Middle frontal gyrus (tissue), 1 donor: ENCODE measurements at regions not wholly inside any gene's neighbourhood (a gene's known extent, or its start where the extent isn't known, plus 50 kb on each side); places are given as distances from the start of the nearest gene placed in this dataset.
A peak's percentile ranks its signal among the peaks of the same experiment; 100 is the strongest.

Experiments
- DNase-seq: peaks from one replicate; pipeline ENCODE4 v3.0.0-alpha.2; 2015; ENCODE audit warnings: low spot score; ENCODE audit errors: extremely low spot score

DNA sequence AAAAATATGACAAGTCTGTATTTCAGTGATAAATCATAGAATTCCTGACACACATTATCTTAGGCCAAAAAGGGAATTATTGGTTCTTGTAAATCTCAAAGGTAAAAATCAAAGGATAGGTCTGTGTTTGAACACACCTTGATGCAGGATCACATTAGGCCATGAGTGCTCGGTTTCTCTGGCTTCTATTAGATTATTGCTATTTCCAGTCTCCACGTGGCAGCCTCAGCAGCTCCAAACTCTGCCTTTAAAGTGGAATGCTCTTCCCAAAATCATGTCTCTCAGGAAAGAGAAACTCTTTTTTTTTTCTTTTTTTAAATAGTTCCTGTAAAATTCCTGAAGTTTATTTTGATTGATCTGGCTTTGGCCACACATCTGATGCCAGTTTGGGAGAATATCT is 105.6 kb upstream of the FRMD6 start:
- no peak for DNase-seq

DNA sequence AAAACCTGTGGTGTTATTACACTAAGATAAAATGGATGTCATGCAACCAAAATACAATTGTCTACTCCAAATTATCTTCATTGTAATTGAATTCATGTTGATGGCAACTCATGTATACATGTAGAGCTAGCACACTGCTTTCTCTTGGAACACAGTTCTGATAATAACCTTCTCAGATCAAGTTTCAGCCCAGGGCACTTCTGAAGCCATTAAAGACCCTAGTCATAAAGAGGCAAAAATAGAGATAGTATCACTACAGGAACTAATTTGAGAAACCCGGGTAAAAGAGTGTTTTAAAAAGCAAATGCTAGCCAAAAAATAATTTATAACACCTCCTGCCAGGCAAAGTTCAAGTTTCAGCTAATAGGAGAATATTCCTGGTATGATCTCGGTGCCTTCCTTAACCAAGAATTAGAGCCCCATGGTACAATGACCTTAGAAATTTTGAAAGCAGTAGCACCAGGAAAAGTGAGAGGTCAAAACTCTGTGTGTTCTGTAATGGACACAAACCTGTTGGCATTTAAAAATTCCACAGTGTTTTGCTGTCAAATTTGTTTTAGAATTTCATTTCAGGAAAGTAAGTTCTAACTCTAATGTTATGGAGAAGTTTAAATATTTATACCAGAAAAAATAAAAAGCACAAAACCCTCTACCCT is 105.0 kb upstream of the FRMD6 start:
- no peak for DNase-seq

DNA sequence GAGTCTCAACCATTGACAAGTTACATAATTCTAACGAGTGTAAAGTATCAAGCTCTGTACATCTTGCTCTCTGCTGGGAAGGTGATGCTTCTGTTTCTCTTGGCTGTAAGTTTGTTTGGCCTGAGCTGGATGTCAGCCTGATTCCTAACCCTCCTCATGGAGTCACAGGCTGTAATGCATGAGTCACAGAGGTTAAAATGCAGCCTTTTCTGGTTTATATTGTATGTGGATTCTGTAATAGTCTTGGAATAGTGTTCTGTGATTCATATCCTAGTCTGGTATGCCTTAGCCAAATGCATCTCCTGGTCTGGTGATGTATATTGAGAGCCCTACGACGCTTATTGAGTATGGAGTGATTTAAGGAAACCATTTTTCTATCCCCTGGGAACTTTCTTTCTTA is 104.5 kb upstream of the FRMD6 start:
- no peak for DNase-seq

DNA sequence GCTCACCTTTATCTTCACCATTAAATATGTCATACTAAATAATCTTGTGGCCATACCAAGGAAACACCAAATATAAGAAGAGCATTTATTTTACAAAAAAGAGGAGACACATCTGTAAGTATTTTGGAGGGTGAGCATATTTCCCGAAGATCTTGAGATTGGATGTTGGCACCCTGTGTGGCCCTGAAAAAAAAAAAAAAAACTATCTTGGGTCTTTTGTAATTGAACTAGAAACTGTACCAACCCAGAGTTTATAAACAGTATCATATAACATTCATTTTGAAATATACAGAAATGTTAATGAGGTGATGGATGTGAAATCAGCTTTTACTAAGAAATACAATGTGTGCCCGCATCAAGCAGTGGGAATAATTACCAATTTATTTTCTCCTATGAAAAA is 104.0 kb upstream of the FRMD6 start:
- DNase-seq: no peak

DNA sequence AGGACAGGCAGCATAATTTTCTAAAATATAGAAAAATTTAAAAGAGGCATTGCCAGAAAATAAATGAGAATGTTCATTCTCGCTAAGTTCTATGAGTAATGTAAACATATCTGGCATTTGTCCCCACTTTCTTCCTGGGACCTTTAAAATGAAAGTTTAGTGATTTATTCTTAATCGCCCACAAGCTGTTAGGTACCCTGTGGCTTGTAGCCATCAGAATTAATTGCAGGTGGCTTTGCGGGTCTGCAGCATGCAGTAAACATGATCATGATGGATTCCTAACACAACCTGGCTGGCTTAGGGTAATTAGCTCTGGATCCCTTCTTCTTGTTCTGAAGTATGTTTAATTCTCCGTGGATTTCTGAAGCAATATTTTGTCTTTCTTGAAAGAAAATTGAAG is 103.5 kb upstream of the FRMD6 start:
- no peak for DNase-seq

DNA sequence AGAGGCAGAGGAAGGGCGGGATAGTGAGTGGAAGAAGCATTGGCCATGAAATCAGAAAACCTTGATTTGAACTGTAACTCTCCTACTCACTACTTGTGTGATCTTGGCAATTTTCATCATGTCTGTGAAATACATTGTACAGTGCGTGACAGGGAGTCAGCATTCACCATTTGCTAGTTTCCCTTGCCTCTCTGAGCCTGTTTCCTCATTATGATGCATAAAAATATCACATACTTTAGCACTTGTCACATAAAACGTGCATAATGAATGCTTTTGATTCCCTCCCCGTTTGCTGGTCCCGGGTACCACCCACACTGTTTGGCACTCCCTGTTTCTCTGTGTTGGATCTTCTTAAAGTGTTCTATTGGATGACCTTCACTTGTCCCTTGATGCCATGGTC is 101.1 kb upstream of the FRMD6 start:
- DNase-seq: no peak

DNA sequence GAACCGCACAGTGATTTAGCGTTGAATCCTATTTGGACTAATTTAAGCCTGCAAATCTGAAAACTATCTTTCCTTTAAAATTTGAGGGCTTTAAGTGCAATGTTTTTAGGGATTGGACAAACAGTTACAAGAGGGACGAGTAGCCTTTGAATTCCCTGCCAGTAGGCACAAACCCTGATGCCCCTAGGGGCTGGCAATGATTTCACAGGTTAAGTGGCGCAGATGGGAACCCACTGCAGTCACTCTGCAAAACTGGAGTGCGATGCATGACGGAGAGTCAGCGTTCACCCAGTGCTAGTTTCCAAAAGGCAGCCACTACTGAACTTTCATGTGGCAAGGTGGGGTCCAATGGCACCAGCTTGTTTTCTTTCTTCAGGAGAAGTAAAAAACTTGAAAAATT is 99.4 kb upstream of the FRMD6 start:
- no peak for DNase-seq

DNA sequence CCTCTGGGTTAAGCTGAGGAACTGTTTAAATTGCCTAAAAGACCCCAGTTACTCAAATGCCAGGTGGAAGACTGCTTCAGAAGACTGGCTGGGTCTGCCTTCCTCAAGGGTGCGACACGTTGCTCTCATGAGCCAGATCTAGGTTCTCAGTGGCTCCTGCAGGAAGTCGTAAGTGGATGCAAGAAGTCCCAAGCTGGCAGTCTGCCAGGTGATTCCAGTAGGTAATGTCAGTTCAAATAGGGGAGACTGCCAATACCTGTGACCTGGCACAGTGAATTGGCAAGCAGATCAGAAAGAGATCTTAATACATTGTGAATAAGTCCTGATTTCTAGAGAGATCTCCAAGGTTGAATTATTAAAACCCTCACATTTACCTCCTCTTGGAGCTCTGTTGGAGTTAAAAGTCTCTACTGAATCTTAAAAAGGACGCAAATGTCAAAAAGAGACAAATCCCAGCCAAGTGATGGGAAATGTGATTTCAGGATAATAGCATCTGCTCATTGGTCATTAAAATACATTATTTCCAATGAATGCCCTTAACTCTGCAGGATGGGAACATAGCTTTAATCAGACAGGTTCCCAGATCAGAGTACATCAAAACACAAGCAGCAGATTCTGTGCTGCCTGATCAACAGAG is 98.8 kb upstream of the FRMD6 start:
- DNase-seq: no peak

DNA sequence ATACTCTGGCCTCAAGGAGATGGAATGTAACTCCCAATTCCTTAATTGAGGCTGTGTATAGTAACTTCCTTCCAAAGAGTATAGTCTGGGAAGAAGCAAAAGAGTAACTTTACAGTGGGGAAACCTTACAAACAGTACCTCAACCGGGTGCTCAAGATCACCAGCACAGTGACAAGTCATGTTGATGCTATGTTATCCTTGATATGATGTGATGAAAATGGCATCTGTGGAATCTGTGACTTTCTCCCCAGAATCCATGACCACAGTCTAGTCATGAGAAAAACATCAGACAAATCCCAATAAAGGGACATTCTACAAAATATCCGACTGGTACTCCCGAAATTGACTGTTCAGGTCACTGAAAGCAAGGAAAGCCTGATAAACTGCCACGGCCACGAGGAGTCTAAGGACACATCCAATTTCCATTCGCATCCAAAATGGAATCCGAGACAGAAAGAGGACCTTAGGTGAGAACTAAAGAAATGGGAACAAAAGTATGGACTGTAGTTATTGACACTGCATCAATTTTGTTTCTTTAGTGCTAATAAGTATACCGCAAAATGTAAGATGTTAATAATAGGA is 97.3 kb upstream of the FRMD6 start:
- DNase-seq: no peak

DNA sequence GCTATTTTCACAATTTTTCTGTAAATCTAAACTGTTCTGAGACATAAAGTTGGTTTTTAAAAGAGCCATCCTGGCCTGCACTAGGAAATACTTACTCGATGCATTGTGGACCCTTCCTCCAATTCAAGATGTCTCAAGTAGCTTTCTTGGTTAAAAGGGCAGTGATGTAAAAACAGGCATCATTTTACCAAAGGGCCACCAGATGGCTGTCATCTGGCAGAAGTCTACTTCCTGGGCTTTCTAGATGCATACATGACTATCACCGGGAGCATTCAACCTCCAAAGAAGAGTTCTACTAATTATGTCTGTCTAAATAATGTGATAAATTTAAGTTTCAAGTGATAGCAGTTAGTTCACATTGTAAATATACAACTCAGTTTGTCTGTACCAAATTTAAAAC is 96.8 kb upstream of the FRMD6 start:
- DNase-seq: no peak

DNA sequence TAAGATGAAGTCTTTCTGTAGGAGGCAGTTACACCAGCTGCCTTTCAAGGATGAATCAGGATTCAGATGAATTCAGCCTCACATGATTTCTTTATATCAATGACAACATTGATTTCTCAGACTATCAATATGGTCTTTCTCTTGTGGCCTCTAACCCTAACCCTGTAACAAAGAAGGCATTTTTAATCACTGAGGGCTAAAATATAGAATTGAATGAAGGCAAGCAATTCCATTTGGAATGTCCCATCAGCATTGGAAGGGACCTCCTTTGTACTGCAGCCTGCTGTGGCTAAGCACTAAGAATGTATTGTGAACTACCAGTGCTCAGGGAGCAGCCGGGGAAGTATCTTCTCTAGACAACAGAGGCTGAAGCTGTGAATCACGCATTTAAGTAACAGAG is 90.6 kb upstream of the FRMD6 start:
- DNase-seq: no peak

DNA sequence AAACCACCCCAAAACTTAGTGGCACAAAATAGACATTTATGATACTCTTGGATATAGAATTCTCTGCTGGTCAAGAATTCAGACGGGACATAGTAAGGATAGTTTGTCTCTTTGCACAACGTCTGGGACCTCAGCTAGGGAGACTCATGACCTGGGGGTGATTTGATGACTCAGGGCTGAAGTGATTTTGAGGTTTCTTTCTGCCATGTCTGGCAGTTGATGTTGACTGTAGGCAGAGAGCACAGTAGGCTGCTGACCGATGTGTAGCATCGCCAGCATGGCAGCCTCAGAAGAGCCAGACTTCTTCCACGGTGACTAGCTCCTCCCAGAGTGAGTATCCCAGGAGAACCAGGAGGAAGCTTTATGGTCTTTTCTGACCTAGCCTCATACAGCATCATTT is 88.9 kb upstream of the FRMD6 start:
- DNase-seq: no peak

DNA sequence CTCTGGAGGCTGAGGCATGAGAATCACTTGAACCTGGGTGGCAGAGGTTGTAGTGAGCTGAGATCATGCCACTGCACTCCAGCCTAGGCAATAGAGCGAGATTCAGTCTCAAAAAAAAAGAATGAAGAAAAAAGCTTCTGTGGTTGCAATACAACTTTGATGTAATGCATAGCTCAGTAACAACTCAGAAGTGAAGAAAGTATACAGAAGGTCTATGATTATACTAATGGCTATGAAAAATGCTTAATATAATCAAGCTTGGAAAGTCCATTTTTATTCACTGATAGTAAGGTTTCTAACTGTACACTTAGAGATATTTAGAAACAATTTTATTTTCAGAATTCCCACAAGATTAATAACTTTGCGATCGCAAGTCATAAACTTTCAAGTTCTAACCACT is 88.2 kb upstream of the FRMD6 start:
- DNase-seq: no peak

DNA sequence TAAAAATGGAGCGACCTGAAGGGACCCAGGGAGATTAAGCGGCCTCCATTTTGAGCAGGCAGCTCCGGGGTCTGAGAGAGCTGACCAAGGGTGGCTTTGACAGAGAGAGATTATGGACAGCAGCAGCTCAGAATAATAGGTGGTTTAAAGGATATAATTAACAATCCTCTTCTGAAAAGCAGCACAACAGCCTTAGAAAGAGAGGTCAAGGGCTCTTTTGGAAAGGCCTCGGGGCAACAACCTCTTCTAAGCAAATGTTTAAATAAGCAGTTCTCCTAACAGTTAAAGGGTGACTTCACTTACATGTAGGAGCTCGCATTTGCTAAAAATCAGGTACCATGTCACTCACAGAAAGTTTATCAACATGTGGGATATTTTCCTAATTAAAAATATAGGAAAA is 87.2 kb upstream of the FRMD6 start:
- DNase-seq: no peak

DNA sequence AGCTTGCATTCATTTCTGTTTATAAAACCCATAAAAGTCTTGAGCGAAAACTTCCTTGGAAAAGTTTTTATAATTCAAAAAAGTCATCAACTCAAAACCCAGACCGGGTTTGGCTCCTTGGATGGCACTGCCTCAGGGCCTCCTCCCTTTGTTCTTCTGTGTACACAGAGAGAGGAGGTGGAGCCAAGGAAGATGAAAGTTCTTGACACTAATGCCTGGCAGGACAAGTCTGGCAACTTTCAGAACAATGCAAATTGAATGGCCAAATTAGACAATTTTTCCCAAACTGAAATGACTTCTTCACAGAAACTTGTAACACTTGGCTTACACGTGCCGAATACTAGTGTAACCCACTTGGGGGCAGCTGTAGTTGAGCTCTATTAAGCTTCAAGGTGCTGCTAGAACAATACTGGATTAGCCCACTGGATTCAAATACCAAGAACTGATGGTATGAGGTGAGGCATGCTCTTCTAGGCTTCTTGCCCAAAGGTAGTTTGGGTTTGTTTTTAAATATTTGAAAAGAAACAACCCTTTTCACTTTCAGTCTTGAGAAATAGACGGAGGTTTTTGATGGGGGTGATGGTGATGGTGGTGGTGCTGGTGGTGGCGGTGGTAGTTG is 86.6 kb upstream of the FRMD6 start:
- no peak for DNase-seq

DNA sequence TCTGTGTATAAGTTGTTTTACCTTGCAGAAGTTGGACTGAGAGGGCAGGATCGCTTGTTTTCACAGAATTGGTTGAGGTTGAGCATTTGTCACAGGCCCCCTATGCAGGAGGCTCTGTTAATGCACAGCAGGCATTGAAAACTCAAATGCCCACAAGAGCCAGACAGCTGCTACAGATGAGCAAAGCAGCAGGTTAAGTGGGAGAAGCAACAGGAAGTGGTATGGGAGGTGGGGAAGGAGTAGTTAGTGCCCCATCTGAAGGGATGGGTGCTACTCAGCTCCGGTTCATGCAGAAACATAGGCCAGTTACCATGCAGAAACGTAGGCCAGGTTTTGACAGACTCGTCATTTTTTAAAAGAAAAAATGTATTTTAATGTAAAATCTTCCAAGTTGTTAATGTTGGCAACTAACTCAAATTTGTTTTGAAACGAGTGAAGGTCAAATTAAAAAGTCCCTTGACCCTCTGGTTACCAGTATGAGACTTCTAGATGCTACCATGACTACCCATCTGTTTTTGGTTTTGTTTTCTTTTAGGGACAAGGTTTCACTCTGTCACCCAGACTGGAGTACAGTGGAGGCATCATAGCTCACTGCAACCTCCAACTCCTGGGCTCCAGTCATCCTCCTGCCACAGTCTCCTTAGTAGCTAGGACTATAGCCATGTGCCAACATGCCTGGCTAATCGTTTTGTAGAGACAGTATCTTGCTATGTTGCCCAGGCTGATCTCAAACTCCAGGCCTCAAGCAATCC is 84.7 kb upstream of the FRMD6 start:
- no peak for DNase-seq

DNA sequence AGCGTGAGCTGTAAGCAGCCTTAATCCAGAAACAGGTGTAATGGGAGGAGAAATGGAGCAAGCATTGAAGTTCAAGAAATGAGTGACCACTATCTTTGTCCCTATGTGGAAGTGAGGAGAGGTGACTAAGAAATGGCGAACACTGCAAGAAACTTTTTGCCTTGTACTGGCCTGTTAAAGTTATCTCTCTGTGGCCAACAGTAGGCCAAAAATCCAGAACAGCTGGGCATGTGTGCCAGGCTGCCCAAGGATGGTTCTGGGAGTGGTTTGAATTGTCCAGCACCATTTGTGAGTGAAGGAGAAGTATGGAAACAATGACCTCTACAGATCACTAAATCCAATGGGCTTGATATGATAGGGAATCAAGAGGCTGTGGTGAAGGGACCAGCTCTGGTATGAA is 83.3 kb upstream of the FRMD6 start:
- DNase-seq: no peak

DNA sequence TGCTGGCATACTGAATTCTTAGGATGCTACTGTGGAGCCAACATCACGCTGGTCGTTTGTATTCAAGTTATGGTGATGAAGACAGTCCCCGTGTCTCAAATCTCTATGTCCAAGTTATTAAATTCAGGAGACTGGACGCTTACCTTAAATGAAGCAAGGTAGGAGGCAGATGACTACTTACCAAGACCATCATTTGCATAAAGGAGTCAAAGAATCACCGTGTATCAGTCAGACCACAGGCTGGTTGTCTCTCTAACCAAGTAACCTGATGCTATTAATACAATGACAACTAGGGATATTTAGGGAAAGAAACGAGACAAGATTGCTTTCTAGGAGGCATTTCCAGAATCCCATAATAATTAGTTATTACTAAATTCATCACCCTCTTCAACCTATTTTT is 78.1 kb upstream of the FRMD6 start:
- no peak for DNase-seq

DNA sequence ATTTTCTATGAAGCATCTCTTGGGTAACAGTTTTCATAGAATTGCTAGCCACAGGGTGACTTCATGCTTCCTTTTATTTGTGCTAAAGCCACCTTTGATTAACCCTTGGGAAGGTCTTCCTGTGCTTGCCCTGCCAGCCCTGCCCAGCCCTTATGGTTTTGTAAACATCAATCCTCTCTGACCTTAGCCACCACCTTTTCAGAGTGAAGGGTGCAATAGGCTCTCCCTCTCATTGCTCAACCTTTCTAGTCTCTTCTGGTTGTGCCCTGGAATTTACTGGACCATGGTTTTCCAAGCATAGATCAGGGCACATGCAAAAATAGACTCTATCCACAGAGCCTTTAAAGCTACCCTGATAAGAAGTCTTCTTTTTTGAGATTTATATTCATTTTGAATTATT is 77.7 kb upstream of the FRMD6 start:
- DNase-seq: no peak

DNA sequence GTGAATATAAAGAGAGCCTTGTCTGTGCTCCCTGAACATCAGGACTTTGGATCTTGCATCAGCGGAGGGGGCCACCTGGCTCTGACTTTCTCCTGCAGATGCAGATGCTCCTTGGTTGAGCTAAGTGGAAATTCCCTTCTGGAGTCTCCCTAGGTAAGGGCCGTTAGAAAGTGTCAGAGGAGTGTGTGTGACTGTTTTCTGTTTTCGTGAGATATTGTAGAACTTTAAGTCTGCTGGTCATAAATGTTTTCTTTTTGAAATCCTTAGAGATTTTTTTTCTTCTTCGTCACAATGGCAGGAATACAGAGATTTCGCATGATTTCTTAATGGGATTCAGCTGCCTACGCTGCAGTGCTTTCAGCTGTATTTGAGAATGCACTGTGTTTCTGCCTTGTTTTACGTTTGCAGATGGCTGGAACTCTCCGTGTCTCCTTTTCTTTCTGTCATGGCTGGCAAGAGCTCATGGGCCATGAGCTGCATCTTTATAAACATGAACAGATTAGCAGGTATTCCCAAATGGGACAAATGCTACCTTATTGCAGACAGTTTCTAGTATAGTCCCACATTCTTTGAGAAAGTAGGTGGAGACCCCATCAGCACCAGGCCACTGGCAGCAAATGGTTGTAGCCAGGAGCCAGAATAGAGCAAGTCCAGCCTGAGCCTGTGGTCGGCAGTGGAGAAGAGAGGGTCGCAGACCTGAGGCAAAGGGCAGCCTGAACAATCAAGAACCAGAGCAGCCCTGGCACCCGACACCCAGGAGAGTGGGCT is 76.2 kb upstream of the FRMD6 start:
- DNase-seq: no peak

DNA sequence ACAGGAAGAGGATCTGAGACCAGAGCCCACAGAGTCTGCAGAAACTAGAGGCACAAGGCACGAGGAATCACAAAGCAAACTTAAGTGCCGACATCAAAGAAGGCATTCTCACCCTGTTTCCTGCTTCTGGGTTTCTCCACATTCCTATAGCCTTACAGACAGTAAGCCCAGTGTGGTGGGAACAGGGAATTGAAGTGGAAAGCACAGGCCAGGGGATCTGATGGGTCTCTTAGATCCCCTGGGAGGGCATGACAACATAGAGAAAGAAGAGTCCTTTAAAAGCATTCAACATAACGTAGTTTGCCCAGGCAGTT is 75.6 kb upstream of the FRMD6 start:
- no peak for DNase-seq

DNA sequence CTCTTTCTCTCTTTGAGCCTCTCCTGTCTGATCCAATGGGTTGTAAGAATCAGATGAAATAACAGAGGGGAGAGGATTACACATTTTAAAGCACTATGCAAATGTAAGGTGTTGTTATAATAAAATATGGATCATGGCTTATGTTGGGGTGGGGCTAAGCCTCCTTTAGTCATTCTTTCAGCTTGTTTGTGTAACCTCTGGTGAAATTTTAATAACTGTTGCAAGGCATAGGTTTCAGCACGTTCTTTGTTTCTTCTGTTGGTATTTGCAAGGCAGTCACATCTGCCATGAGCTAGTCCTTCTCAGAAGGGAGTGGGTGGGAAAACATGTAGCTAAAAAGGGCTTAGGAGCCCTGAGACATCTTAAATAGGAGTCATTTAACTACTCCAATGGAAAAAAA is 74.8 kb upstream of the FRMD6 start:
- DNase-seq: peak; percentile 22
